GM23338 (cell line): ENCODE measurements at regions not wholly inside any gene's neighbourhood (a gene's known extent, or its start where the extent isn't known, plus 50 kb on each side); places are given as distances from the start of the nearest gene placed in this dataset.

ENCODE experiments used
- ATAC-seq: fragments of 200-7000 bp; cut with Tn5 transposase; 3 replicates; pipeline ENCODE4 v1.9.1; 2020
- DNase-seq: peaks from one replicate; pipeline ENCODE4 v3.0.0-alpha.2; 2015; ENCODE audit warnings: low spot score
- H2AFZ ChIP-seq: fragments of 200-600 bp; sonication (generic); 2 replicates; pipeline ENCODE4 v1.8.0; 2016; ENCODE audit warnings: antibody characterized with exemption, mild to moderate bottlenecking, moderate library complexity
- H3F3A ChIP-seq: fragments of 200-600 bp; sonication (generic); replicated peaks from 2 replicates; pipeline ENCODE4 v1.8.0; 2017; ENCODE audit warnings: antibody characterized with exemption, mixed run types, low read depth
- H3K27ac ChIP-seq: fragments of 200-600 bp; sonication (generic); 2 replicates; pipeline ENCODE4 v1.6.1; 2016; ENCODE audit warnings: low read depth
- H3K27me3 ChIP-seq: fragments of 200-600 bp; sonication (generic); 2 replicates; pipeline ENCODE4 v1.8.0; 2016; ENCODE audit warnings: mild to moderate bottlenecking, mixed run types, moderate library complexity; ENCODE audit not compliant: insufficient read depth
- H3K36me3 ChIP-seq: fragments of 200-600 bp; sonication (generic); 2 replicates; pipeline ENCODE4 v1.8.0; 2016; ENCODE audit warnings: mild to moderate bottlenecking; ENCODE audit not compliant: insufficient read depth
- H3K4me1 ChIP-seq: fragments of 200-600 bp; sonication (generic); 2 replicates; pipeline ENCODE4 v1.8.0; 2016; ENCODE audit warnings: mild to moderate bottlenecking, moderate library complexity; ENCODE audit not compliant: insufficient read depth
- H3K4me2 ChIP-seq: fragments of 200-600 bp; sonication (generic); 2 replicates; pipeline ENCODE4 v1.7.1; 2017; ENCODE audit warnings: mixed run types
- H3K4me3 ChIP-seq: fragments of 200-600 bp; sonication (generic); 2 replicates; pipeline ENCODE4 v1.6.1; 2016; ENCODE audit warnings: mixed run types
- H3K79me2 ChIP-seq: fragments of 200-600 bp; sonication (generic); replicated peaks from 2 replicates; pipeline ENCODE4 v1.8.0; 2017; ENCODE audit warnings: mild to moderate bottlenecking; ENCODE audit not compliant: insufficient read depth
- H3K9me2 ChIP-seq: fragments of 200-600 bp; sonication (generic); 2 replicates; pipeline ENCODE4 v1.8.0; 2017; ENCODE audit not compliant: insufficient read depth
- H4K20me1 ChIP-seq: fragments of 200-600 bp; sonication (generic); replicated peaks from 2 replicates; pipeline ENCODE4 v1.8.0; 2017; ENCODE audit warnings: mild to moderate bottlenecking; ENCODE audit not compliant: insufficient read depth
- H3K27ac Mint-ChIP-seq: 2 replicates; pipeline ENCODE4 v1.8.0; 2020; ENCODE audit warnings: inconsistent platforms, mild to moderate bottlenecking, moderate library complexity, mixed read lengths
- H3K27me3 Mint-ChIP-seq: 3 replicates; pipeline ENCODE4 v1.8.0; 2022; ENCODE audit warnings: low read depth, mild to moderate bottlenecking, moderate library complexity, mixed read lengths, inconsistent platforms; ENCODE audit not compliant: insufficient read depth, poor library complexity
- H3K36me3 Mint-ChIP-seq: 3 replicates; pipeline ENCODE4 v1.8.0; 2021; ENCODE audit warnings: low read depth, mild to moderate bottlenecking, inconsistent platforms, moderate library complexity, mixed read lengths
- H3K4me1 Mint-ChIP-seq: 3 replicates; pipeline ENCODE4 v1.8.0; 2020; ENCODE audit warnings: mild to moderate bottlenecking, inconsistent platforms, mixed read lengths
- H3K4me3 Mint-ChIP-seq: 3 replicates; pipeline ENCODE4 v1.8.0; 2021; ENCODE audit warnings: moderate library complexity, mild to moderate bottlenecking, inconsistent platforms, mixed read lengths
- H3K9me3 Mint-ChIP-seq: 3 replicates; pipeline ENCODE4 v1.8.0; 2020; ENCODE audit warnings: moderate library complexity, mild to moderate bottlenecking, inconsistent platforms, mixed read lengths
- CREB1 ChIP-seq: fragments of 250-450 bp; sonication (Bioruptor Pico); IDR thresholded peaks from 2 replicates; pipeline ENCODE4 v1.5.0; 2020; ENCODE audit warnings: low read depth, mild to moderate bottlenecking, moderate library complexity
- EZH2phosphoT487 ChIP-seq: fragments of 200-600 bp; sonication (generic); IDR thresholded peaks from one replicate; pipeline ENCODE4 v1.8.1; 2018; ENCODE audit warnings: antibody characterized with exemption; ENCODE audit not compliant: unreplicated experiment
- JUNB ChIP-seq: IDR thresholded peaks from one replicate; pipeline ENCODE4 v1.6.1; 2016; ENCODE audit warnings: antibody characterized with exemption; ENCODE audit not compliant: unreplicated experiment
- POLR2AphosphoS5 ChIP-seq: IDR thresholded peaks from 2 replicates; pipeline ENCODE4 v1.6.1; 2016; ENCODE audit warnings: antibody characterized with exemption, low read depth
- ZNF114 ChIP-seq: fragments of 250-450 bp; sonication (Bioruptor Pico); IDR thresholded peaks from 2 replicates; pipeline ENCODE4 v1.5.0; 2020; ENCODE audit warnings: mild to moderate bottlenecking, moderate library complexity
- TF ChIP-seq, protein P1 (sequence below), 2 experiments: fragments of 200-600 bp in 1 of 2; sonication (generic) in 1 of 2; conservative IDR thresholded peaks; 2 replicates each; pipeline versions ENCODE4 v1.5.1 to v1.6.1; 2016 to 2017; ENCODE audit warnings: antibody characterized with exemption in 2 of 2, low read depth in 2 of 2, mild to moderate bottlenecking in 2 of 2, moderate library complexity in 1 of 2
- TF ChIP-seq, protein P2 (sequence below): IDR thresholded peaks from 2 replicates; pipeline ENCODE4 v1.6.1; 2016; ENCODE audit warnings: antibody characterized with exemption
- TF ChIP-seq, protein P3 (sequence below): fragments of 250-450 bp; sonication (Bioruptor Pico); IDR thresholded peaks from 2 replicates; pipeline ENCODE4 v1.5.0; 2020; ENCODE audit warnings: mild to moderate bottlenecking, moderate library complexity

DNA sequence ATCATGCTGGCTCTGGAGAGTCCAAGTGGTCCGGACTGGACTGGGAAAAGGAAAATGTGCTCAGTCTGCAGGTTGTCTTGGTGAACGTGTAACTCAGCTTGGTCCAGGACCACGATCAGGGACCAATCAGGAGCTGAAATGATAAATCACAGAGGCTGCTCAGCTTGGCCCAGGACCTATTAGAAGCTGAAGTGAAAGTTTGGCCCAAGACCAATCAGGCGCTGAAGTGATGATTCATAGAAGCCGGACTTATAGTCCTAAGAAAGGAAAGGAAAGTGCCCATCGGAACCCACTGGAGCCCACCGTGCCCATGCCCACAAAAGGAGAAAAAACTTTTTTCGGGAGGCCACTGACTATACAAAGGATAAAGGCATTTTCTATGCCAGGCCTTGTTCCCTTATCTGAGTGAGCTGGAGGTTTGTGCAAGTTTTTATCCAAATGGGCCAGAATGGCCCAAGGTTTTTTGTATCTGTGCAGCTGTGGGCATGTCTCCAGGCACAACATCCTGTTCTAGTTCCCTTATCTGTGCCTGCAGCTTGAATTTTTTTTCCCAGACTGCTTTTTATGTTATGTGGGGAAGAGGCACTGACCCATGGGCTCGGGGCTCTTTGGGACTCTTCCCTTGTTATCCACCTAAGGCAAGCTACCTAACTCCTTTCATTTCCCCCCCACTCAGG is 194.4 kb downstream of the FAM133A start:
- TF ChIP-seq JUNB, result no peak
- TF ChIP-seq, protein P1, sequence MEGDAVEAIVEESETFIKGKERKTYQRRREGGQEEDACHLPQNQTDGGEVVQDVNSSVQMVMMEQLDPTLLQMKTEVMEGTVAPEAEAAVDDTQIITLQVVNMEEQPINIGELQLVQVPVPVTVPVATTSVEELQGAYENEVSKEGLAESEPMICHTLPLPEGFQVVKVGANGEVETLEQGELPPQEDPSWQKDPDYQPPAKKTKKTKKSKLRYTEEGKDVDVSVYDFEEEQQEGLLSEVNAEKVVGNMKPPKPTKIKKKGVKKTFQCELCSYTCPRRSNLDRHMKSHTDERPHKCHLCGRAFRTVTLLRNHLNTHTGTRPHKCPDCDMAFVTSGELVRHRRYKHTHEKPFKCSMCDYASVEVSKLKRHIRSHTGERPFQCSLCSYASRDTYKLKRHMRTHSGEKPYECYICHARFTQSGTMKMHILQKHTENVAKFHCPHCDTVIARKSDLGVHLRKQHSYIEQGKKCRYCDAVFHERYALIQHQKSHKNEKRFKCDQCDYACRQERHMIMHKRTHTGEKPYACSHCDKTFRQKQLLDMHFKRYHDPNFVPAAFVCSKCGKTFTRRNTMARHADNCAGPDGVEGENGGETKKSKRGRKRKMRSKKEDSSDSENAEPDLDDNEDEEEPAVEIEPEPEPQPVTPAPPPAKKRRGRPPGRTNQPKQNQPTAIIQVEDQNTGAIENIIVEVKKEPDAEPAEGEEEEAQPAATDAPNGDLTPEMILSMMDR (conservative IDR thresholded peaks at IDR 0.05; ENCODE audit: low read depth in 2 of 2), result no peak
- no peak for TF ChIP-seq POLR2AphosphoS5
- TF ChIP-seq, protein P2, sequence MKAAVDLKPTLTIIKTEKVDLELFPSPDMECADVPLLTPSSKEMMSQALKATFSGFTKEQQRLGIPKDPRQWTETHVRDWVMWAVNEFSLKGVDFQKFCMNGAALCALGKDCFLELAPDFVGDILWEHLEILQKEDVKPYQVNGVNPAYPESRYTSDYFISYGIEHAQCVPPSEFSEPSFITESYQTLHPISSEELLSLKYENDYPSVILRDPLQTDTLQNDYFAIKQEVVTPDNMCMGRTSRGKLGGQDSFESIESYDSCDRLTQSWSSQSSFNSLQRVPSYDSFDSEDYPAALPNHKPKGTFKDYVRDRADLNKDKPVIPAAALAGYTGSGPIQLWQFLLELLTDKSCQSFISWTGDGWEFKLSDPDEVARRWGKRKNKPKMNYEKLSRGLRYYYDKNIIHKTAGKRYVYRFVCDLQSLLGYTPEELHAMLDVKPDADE, result no peak
- TF ChIP-seq EZH2phosphoT487, result no peak
- TF ChIP-seq, protein P3, sequence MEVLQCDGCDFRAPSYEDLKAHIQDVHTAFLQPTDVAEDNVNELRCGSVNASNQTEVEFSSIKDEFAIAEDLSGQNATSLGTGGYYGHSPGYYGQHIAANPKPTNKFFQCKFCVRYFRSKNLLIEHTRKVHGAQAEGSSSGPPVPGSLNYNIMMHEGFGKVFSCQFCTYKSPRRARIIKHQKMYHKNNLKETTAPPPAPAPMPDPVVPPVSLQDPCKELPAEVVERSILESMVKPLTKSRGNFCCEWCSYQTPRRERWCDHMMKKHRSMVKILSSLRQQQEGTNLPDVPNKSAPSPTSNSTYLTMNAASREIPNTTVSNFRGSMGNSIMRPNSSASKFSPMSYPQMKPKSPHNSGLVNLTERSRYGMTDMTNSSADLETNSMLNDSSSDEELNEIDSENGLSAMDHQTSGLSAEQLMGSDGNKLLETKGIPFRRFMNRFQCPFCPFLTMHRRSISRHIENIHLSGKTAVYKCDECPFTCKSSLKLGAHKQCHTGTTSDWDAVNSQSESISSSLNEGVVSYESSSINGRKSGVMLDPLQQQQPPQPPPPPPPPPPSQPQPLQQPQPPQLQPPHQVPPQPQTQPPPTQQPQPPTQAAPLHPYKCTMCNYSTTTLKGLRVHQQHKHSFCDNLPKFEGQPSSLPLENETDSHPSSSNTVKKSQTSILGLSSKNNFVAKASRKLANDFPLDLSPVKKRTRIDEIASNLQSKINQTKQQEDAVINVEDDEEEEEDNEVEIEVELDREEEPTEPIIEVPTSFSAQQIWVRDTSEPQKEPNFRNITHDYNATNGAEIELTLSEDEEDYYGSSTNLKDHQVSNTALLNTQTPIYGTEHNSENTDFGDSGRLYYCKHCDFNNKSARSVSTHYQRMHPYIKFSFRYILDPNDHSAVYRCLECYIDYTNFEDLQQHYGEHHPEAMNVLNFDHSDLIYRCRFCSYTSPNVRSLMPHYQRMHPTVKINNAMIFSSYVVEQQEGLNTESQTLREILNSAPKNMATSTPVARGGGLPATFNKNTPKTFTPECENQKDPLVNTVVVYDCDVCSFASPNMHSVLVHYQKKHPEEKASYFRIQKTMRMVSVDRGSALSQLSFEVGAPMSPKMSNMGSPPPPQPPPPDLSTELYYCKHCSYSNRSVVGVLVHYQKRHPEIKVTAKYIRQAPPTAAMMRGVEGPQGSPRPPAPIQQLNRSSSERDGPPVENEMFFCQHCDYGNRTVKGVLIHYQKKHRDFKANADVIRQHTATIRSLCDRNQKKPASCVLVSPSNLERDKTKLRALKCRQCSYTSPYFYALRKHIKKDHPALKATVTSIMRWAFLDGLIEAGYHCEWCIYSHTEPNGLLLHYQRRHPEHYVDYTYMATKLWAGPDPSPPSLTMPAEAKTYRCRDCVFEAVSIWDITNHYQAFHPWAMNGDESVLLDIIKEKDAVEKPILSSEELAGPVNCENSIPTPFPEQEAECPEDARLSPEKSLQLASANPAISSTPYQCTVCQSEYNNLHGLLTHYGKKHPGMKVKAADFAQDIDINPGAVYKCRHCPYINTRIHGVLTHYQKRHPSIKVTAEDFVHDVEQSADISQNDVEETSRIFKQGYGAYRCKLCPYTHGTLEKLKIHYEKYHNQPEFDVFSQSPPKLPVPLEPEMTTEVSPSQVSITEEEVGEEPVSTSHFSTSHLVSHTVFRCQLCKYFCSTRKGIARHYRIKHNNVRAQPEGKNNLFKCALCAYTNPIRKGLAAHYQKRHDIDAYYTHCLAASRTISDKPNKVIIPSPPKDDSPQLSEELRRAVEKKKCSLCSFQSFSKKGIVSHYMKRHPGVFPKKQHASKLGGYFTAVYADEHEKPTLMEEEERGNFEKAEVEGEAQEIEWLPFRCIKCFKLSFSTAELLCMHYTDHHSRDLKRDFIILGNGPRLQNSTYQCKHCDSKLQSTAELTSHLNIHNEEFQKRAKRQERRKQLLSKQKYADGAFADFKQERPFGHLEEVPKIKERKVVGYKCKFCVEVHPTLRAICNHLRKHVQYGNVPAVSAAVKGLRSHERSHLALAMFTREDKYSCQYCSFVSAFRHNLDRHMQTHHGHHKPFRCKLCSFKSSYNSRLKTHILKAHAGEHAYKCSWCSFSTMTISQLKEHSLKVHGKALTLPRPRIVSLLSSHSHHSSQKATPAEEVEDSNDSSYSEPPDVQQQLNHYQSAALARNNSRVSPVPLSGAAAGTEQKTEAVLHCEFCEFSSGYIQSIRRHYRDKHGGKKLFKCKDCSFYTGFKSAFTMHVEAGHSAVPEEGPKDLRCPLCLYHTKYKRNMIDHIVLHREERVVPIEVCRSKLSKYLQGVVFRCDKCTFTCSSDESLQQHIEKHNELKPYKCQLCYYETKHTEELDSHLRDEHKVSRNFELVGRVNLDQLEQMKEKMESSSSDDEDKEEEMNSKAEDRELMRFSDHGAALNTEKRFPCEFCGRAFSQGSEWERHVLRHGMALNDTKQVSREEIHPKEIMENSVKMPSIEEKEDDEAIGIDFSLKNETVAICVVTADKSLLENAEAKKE (CRISPR knock-in tag), result no peak
- no peak for TF ChIP-seq ZNF114
- TF ChIP-seq CREB1 (CRISPR knock-in tag), result no peak
- Histone ChIP-seq H3K4me3 (no peak overlapping the region), H3K27ac (no peak overlapping the region), H4K20me1 (no peaks in the 10 kb centered on the region), H3K36me3 (no peaks in the 10 kb centered on the region), H3F3A (no peaks in the 10 kb centered on the region), H3K4me1 (no peaks in the 10 kb centered on the region), H2AFZ (no peak overlapping the region), H3K4me2 (no peak overlapping the region), H3K9me2 (no peaks in the 10 kb centered on the region), H3K79me2 (no peaks in the 10 kb centered on the region), H3K27me3 (no peaks in the 10 kb centered on the region)
- Mint-ChIP-seq H3K27me3 (peaks cover 2% of the 10 kb centered on the region), H3K4me3 (no peak overlapping the region), H3K4me1 (no peaks in the 10 kb centered on the region), H3K9me3 (peaks cover 8% of the 10 kb centered on the region; the same call in 2 of the 3 replicates), H3K27ac (no peak overlapping the region), H3K36me3 (peaks cover 16% of the 10 kb centered on the region; the same call in 2 of the 3 replicates)
- DNase-seq, result no peak
- ATAC-seq, result no peak
